ENCODE measurements at regions not wholly inside any gene's neighbourhood (a gene's known extent, or its start where the extent isn't known, plus 50 kb on each side); places are given as distances from the start of the nearest gene placed in this dataset.
"Not testable (repeated sequence)": the region's sequence is repeated elsewhere in the genome, so short reads cannot be mapped to it uniquely, and the experiment has no call there.

DNA sequence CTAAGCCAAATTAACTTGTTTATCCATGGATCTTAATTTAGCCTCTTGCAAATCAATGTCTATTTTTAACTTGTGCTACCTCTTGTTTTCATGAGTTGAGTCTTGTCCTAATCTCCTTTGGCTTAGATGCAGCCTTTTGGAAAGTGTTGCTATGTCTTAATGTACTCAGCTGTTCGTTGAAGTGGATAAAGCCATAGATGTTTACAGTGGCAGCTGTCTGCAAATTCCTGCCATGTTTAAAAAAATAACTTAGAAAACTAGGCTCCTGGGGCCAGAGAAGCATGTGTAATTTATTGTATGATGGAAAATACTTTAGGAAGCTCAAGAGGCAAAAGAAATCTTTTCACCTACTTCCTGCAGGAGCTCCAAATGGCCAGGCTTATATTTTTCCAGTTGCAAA is 253.1 kb upstream of the RHOBTB1 start:
- no peak overlapping the region for H3K27ac ChIP-seq (replicated peaks in 1 of 4)
- H3K4me3 ChIP-seq = no peak overlapping the region
- H3K27me3 ChIP-seq = no peaks in the 10 kb centered on the region
- intact Hi-C loops (cut with DNase I) = no loop called here
- H3K36me3 ChIP-seq = no peaks in the 10 kb centered on the region
- peaks cover 0 to 15% (median 7%) of the 10 kb centered on the region in 4 donors for H3K9me3 ChIP-seq
- WGBS = 6% methylated on average over 1 of the region's 1 CpG
- H3K4me1 ChIP-seq = peaks cover 0 to 9% (median 4%) of the 10 kb centered on the region in 4 donors
- TF ChIP-seq POLR2A (IDR thresholded peaks at IDR 0.05; ENCODE audit: low read depth) = no peak
- DNase-seq (ENCODE audit: extremely low spot score) = no peak

DNA sequence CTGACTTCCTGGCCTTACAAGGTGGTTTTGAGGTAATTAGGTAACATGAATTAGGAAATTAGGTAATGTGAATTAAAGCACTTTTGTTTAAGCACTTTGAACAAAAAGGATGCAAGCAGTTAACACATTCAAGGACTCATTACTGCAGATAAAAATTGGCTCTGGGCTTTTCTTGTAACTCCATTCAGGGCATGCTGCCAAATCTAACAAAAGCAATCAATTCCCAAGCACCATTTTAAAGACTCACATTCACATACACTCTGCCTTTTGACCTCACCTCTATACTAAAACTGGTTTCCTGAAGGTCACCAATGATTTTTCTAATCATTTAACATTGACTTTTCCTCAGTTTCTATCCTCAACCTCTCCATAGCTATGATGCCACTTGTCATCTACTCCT is 251.2 kb upstream of the RHOBTB1 start:
- intact Hi-C loops (cut with DNase I) = no loop called here
- H3K4me1 ChIP-seq = peaks cover 0 to 9% (median 4%) of the 10 kb centered on the region in 4 donors
- H3K9me3 ChIP-seq = peaks cover 0 to 15% (median 7%) of the 10 kb centered on the region in 4 donors
- H3K27ac ChIP-seq (replicated peaks in 1 of 4) = no peak overlapping the region
- H3K27me3 ChIP-seq = no peaks in the 10 kb centered on the region
- DNase-seq (ENCODE audit: extremely low spot score) = no peak
- H3K36me3 ChIP-seq = no peaks in the 10 kb centered on the region
- H3K4me3 ChIP-seq = no peak overlapping the region
- TF ChIP-seq POLR2AphosphoS5 (IDR thresholded peaks at IDR 0.05) = no peak
- no peak for TF ChIP-seq POLR2A (IDR thresholded peaks at IDR 0.05; ENCODE audit: low read depth)
- TF ChIP-seq, protein P1, sequence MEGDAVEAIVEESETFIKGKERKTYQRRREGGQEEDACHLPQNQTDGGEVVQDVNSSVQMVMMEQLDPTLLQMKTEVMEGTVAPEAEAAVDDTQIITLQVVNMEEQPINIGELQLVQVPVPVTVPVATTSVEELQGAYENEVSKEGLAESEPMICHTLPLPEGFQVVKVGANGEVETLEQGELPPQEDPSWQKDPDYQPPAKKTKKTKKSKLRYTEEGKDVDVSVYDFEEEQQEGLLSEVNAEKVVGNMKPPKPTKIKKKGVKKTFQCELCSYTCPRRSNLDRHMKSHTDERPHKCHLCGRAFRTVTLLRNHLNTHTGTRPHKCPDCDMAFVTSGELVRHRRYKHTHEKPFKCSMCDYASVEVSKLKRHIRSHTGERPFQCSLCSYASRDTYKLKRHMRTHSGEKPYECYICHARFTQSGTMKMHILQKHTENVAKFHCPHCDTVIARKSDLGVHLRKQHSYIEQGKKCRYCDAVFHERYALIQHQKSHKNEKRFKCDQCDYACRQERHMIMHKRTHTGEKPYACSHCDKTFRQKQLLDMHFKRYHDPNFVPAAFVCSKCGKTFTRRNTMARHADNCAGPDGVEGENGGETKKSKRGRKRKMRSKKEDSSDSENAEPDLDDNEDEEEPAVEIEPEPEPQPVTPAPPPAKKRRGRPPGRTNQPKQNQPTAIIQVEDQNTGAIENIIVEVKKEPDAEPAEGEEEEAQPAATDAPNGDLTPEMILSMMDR (IDR thresholded peaks at IDR 0.05) = no peak
- TF ChIP-seq EP300 (IDR thresholded peaks at IDR 0.05) = no peak

DNA sequence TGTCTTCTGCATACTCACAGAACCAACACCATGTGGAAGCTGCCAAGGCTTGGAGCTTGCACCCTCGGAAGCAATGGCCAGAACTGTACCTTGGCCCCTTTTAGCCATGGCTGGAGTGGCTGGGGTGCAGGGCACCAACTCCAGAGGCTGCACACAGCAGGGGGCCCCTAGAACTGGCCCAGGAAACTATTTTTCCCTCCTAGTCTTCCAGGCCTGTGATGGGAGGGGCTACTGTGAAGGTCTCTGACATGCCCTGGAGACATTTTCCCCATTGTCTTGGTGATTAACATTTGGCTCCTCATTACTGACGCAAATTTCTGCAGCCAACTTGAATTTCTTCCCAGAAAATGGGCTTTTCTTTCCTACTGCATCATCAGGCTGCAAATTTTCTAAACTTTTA is 248.6 kb upstream of the RHOBTB1 start:
- intact Hi-C loops (cut with DNase I); H3K27me3 ChIP-seq; H3K27ac ChIP-seq (replicated peaks in 1 of 4); H3K4me3 ChIP-seq; DNase-seq (ENCODE audit: extremely low spot score); H3K36me3 ChIP-seq; H3K4me1 ChIP-seq: not testable (repeated sequence)
- H3K9me3 ChIP-seq = peaks cover 0 to 14% (median 4%) of the 10 kb centered on the region in 4 donors
- WGBS = 83% methylated on average over 2 of the region's 2 CpGs

DNA sequence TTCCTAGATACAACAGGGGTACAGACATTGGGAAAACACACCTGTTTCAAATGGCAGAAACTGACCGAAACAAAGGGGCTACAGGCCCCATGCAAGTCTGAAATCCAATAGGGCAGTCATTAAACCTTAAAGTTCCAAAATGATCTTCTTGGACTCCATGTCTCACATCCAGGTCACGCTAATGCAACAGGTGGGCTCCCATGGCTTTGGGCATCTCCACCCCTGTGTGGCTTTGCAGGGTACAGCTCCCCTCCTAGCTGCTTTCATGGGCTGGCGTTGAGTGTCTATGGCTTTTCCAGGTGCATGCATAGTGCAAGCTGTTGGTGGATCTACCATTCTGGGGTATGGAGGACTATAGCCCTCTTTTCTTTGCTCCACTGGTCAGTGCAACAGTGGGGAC is 248.1 kb upstream of the RHOBTB1 start:
- 98% methylated on average over 3 of the region's 3 CpGs for WGBS
- intact Hi-C loops (cut with DNase I) = no loop called here
- H3K4me1 ChIP-seq = peaks cover 0 to 5% (median 2%) of the 10 kb centered on the region in 4 donors

DNA sequence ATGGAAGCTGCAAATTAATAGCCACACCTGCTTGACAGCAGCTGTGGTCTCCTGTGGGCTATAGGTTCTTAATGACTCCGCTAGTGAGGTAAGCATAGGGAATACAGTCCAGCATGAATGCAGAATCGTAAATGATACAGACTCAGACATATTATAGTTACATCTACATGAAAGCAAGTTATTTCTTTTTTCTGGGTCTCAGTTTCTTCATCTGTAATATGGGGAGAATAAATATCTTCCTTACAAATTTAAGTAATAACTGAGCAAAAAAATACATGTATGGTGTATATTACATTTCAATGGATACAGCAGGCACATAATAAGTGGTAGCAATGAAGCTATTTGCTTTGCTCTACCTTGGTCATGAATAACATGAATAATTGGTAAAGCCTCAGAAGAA is 245.9 kb upstream of the RHOBTB1 start:
- H3K27me3 ChIP-seq = no peaks in the 10 kb centered on the region
- H3K27ac ChIP-seq (replicated peaks in 1 of 4) = no peak overlapping the region
- H3K9me3 ChIP-seq = peaks cover 0 to 14% (median 4%) of the 10 kb centered on the region in 4 donors
- no peak overlapping the region for H3K4me3 ChIP-seq
- intact Hi-C loops (cut with DNase I) = no loop called here
- H3K4me1 ChIP-seq = no peaks in the 10 kb centered on the region
- no peak for DNase-seq (ENCODE audit: extremely low spot score)
- TF ChIP-seq, protein P1 (IDR thresholded peaks at IDR 0.05) = no peak
- no peak for TF ChIP-seq EP300 (IDR thresholded peaks at IDR 0.05)
- TF ChIP-seq POLR2A (IDR thresholded peaks at IDR 0.05; ENCODE audit: low read depth) = no peak
- no peak for TF ChIP-seq POLR2AphosphoS5 (IDR thresholded peaks at IDR 0.05)
- WGBS = 93% methylated on average over 2 of the region's 2 CpGs
- no peaks in the 10 kb centered on the region for H3K36me3 ChIP-seq

More for the DNA sequence above, 248.1 kb upstream of the RHOBTB1 start:
- H3K9me3 ChIP-seq = peaks cover 0 to 14% (median 4%) of the 10 kb centered on the region in 4 donors
- no peaks in the 10 kb centered on the region for H3K36me3 ChIP-seq
- DNase-seq (ENCODE audit: extremely low spot score) = no peak
- no peak for TF ChIP-seq POLR2AphosphoS5 (IDR thresholded peaks at IDR 0.05)
- no peak overlapping the region for H3K4me3 ChIP-seq
- H3K27ac ChIP-seq (replicated peaks in 1 of 4) = no peak overlapping the region
- H3K27me3 ChIP-seq = no peaks in the 10 kb centered on the region

DNA sequence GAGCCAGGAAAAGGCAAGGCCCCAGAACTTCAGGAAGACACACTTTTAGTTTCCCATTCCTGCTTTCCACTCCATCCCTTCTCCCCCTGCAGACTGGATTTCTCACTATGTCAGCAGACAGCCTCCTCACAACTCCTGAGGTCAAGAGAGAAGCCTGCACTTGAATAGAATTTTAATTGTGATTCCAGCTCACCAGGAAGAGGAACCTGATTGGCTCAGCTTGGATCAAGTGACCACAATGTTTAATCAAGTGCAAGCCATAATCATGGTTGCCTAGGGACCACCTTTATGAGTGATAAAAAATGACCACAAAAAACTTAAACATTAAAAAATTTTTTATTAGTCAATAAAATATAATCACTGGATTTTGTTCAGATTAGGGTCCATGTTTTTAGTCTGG is 244.7 kb upstream of the RHOBTB1 start:
- Histone ChIP-seq H3K36me3 (no peaks in the 10 kb centered on the region), H3K27ac (replicated peaks in 1 of 4) (no peak overlapping the region), H3K9me3 (peaks cover 0 to 11% (median 4%) of the 10 kb centered on the region in 4 donors), H3K4me1 (no peaks in the 10 kb centered on the region), H3K27me3 (no peaks in the 10 kb centered on the region), H3K4me3 (no peak overlapping the region)
- no peak for DNase-seq (ENCODE audit: extremely low spot score)
- intact Hi-C loops (cut with DNase I) = no loop called here
- TF ChIP-seq POLR2A (IDR thresholded peaks at IDR 0.05; ENCODE audit: low read depth) (no peak), POLR2AphosphoS5 (IDR thresholded peaks at IDR 0.05) (no peak), EP300 (IDR thresholded peaks at IDR 0.05) (no peak)
- TF ChIP-seq, protein P1 (IDR thresholded peaks at IDR 0.05) = no peak
